HCT116 (cell line): ENCODE measurements at regions not wholly inside any gene's neighbourhood (a gene's known extent, or its start where the extent isn't known, plus 50 kb on each side); places are given as distances from the start of the nearest gene placed in this dataset.

Experiments used
- ATAC-seq: fragments of 200-7000 bp; cut with Tn5 transposase; 2 replicates; pipeline ENCODE4 v1.9.1; 2020; ENCODE audit warnings: mild to moderate bottlenecking, moderate library complexity
- BruUV-seq: library from RNA; stranded (reverse); fragments of 400-500 nt; replicated peaks from 2 replicates; lab custom pipeline; 2021; lab: Mats Ljungman, UMichigan
- CTCF ChIA-PET: fragments of 300-600 bp; sonication (Branson Sonifier 250); formaldehyde crosslinking; loops from one replicate; lab custom pipeline; 2021; ENCODE audit warnings: antibody characterized with exemption; lab: Charles Lee
- POLR2A ChIA-PET: fragments of 300-600, 350-600 bp; sonication (Branson Sonifier 250); formaldehyde crosslinking; loops from one replicate; lab custom pipeline; 2021; ENCODE audit warnings: antibody characterized with exemption; lab: Charles Lee
- RAD21 ChIA-PET, 2 experiments: fragments of 300-600 bp; sonication (Branson Sonifier 250); formaldehyde crosslinking; loops; one replicate each; lab custom pipeline; 2023; ENCODE audit warnings: low total read pairs in 2 of 2; ENCODE audit not compliant: uncharacterized antibody in 2 of 2, unreplicated experiment in 2 of 2, low non-redundant PET in 1 of 2; lab: Charles Lee
- DNase-seq: peaks from one replicate; pipeline ENCODE4 v3.0.0-alpha.2; 2010; ENCODE audit warnings: low read depth, low spot score
- H2AFZ ChIP-seq: fragments of 200-600 bp; shearing (Covaris generic), sonication (generic); 2 replicates; pipeline ENCODE4 v1.6.1; 2017; ENCODE audit warnings: low read depth, mixed run types, mixed read lengths, antibody characterized with exemption, low read length; ENCODE audit not compliant: poor library complexity, severe bottlenecking
- H3K27ac ChIP-seq: 2 replicates; pipeline ENCODE4 v1.5.1; 2012; ENCODE audit warnings: low read depth, low read length
- H3K27me3 ChIP-seq: fragments of 200-600 bp; sonication (generic); 2 replicates; pipeline ENCODE4 v1.6.1; 2016; ENCODE audit warnings: mixed run types, low read length, mixed read lengths; ENCODE audit not compliant: insufficient read depth
- H3K36me3 ChIP-seq, 2 experiments: fragments of 200-500 bp in 1 of 2; fragments of 200-600 bp in 1 of 2; sonication (Bioruptor generic) in 1 of 2; sonication (generic) in 1 of 2; 2 replicates each; pipeline versions ENCODE4 v1.5.1 to v1.6.1; 2014 to 2016; ENCODE audit warnings: low read length in 2 of 2, inconsistent platforms in 1 of 2, mixed read lengths in 1 of 2, mixed run types in 1 of 2; ENCODE audit not compliant: insufficient read depth in 2 of 2, control insufficient read depth in 1 of 2
- H3K4me1 ChIP-seq, 2 experiments: fragments of 200-600 bp in 1 of 2; sonication (generic) in 1 of 2; 2 replicates each; pipeline versions ENCODE4 v1.5.1 to v1.6.1; 2012 to 2017; ENCODE audit warnings: low read length in 2 of 2, inconsistent platforms in 1 of 2, mild to moderate bottlenecking in 1 of 2, mixed read lengths in 1 of 2, mixed run types in 1 of 2, moderate library complexity in 1 of 2; ENCODE audit not compliant: insufficient read depth in 2 of 2, control insufficient read depth in 1 of 2
- H3K4me2 ChIP-seq: fragments of 200-600 bp; sonication (generic); 2 replicates; pipeline ENCODE4 v1.6.1; 2017; ENCODE audit warnings: mixed run types, low read length, mixed read lengths
- H3K4me3 ChIP-seq, 2 experiments: fragments of 200-600 bp in 1 of 2; sonication (generic) in 1 of 2; replicated peaks in 1 of 2; 2 replicates each; pipeline ENCODE4 v1.5.1; 2011 to 2016; ENCODE audit warnings: low read length in 2 of 2, control low read depth in 1 of 2, low read depth in 1 of 2, mild to moderate bottlenecking in 1 of 2, mixed read lengths in 1 of 2, mixed run types in 1 of 2
- H3K79me2 ChIP-seq: fragments of 200-600 bp; sonication (generic); 2 replicates; pipeline ENCODE4 v1.6.1; 2017; ENCODE audit warnings: mild to moderate bottlenecking, mixed run types, low read length, moderate library complexity, mixed read lengths; ENCODE audit not compliant: insufficient read depth
- H3K9ac ChIP-seq: fragments of 200-600 bp; sonication (generic); 2 replicates; pipeline ENCODE4 v1.6.1; 2016; ENCODE audit warnings: low read length, mixed read lengths
- H3K9me2 ChIP-seq: fragments of 200-600 bp; sonication (generic), shearing (Covaris generic); 2 replicates; pipeline ENCODE4 v1.6.1; 2017; ENCODE audit warnings: mixed run types, mild to moderate bottlenecking, moderate library complexity; ENCODE audit not compliant: insufficient read depth
- H3K9me3 ChIP-seq, 2 experiments: fragments of 200-500 bp in 1 of 2; fragments of 200-600 bp in 1 of 2; sonication (Bioruptor generic) in 1 of 2; sonication (generic) in 1 of 2; 2 replicates each; pipeline ENCODE4 v1.6.1; 2014 to 2017; ENCODE audit warnings: low read length in 2 of 2, mixed read lengths in 2 of 2, inconsistent platforms in 1 of 2, low read depth in 1 of 2, mild to moderate bottlenecking in 1 of 2, mixed run types in 1 of 2, moderate library complexity in 1 of 2; ENCODE audit not compliant: control insufficient read depth in 1 of 2, insufficient read depth in 1 of 2
- H4K20me1 ChIP-seq: fragments of 200-600 bp; sonication (generic), shearing (Covaris generic); 2 replicates; pipeline ENCODE4 v1.6.1; 2017; ENCODE audit warnings: mixed run types, mild to moderate bottlenecking, moderate library complexity; ENCODE audit not compliant: insufficient read depth
- EGR1 ChIP-seq: IDR thresholded peaks from 2 replicates; pipeline ENCODE4 v1.6.1; 2012; ENCODE audit warnings: low read depth
- ELF1 ChIP-seq: IDR thresholded peaks from 2 replicates; pipeline ENCODE4 v1.6.1; 2012; ENCODE audit warnings: low read depth, borderline replicate concordance
- FOSL1 ChIP-seq: IDR thresholded peaks from 2 replicates; pipeline ENCODE4 v1.6.1; 2012; ENCODE audit warnings: low read depth
- JUND ChIP-seq: IDR thresholded peaks from 2 replicates; pipeline ENCODE4 v1.6.1; 2012
- POLR2A ChIP-seq: IDR thresholded peaks from 2 replicates; pipeline ENCODE4 v1.7.0; 2011; ENCODE audit warnings: borderline replicate concordance; ENCODE audit not compliant: insufficient read depth, insufficient read length; ENCODE audit errors: extremely low read depth
- POLR2AphosphoS5 ChIP-seq: IDR thresholded peaks from 2 replicates; pipeline ENCODE4 v1.6.1; 2011; ENCODE audit warnings: mild to moderate bottlenecking, low read depth, low read length, moderate library complexity
- RAD21 ChIP-seq: IDR thresholded peaks from 2 replicates; pipeline ENCODE4 v1.6.1; 2012; ENCODE audit warnings: low read depth, mild to moderate bottlenecking
- SIN3A ChIP-seq: IDR thresholded peaks from 2 replicates; pipeline ENCODE4 v1.6.1; 2012; ENCODE audit warnings: low read depth
- SRF ChIP-seq: IDR thresholded peaks from 2 replicates; pipeline ENCODE4 v1.6.1; 2012; ENCODE audit warnings: low read depth
- TCF7L2 ChIP-seq: IDR thresholded peaks from 2 replicates; pipeline ENCODE4 v1.7.0; 2011; ENCODE audit warnings: borderline replicate concordance, inconsistent platforms; ENCODE audit not compliant: insufficient read depth, insufficient read length; ENCODE audit errors: extremely low read depth
- YY1 ChIP-seq: IDR thresholded peaks from 2 replicates; pipeline ENCODE4 v1.6.1; 2011; ENCODE audit warnings: low read length, low read depth, moderate library complexity, mild to moderate bottlenecking; ENCODE audit not compliant: insufficient replicate concordance; ENCODE audit errors: extremely low read depth
- ZFX ChIP-seq: fragments of 450-650 bp; IDR thresholded peaks from 2 replicates; pipeline ENCODE4 v1.6.1; 2017
- ZNF274 ChIP-seq: fragments of 200-500 bp; sonication (Bioruptor generic); IDR thresholded peaks from 2 replicates; pipeline ENCODE4 v1.6.1; 2014; ENCODE audit warnings: mild to moderate bottlenecking, low read depth, low read length, inconsistent platforms
- intact Hi-C: fragments of 100-400 bp; cut with micrococcal nuclease; formaldehyde crosslinking; loops from 2 replicates; pipeline ENCODE4 v1.10.0; 2022
- TF ChIP-seq, protein P1 (sequence below): IDR thresholded peaks from 2 replicates; pipeline ENCODE4 v1.6.1; 2011; ENCODE audit warnings: mild to moderate bottlenecking, low read length, moderate library complexity; ENCODE audit not compliant: insufficient replicate concordance; ENCODE audit errors: extremely low read depth
- TF ChIP-seq, protein P2 (sequence below): IDR thresholded peaks from 2 replicates; pipeline ENCODE4 v1.6.1; 2012
- TF ChIP-seq, protein P3 (sequence below): IDR thresholded peaks from 2 replicates; pipeline ENCODE4 v1.6.1; 2012; ENCODE audit warnings: low read depth

DNA sequence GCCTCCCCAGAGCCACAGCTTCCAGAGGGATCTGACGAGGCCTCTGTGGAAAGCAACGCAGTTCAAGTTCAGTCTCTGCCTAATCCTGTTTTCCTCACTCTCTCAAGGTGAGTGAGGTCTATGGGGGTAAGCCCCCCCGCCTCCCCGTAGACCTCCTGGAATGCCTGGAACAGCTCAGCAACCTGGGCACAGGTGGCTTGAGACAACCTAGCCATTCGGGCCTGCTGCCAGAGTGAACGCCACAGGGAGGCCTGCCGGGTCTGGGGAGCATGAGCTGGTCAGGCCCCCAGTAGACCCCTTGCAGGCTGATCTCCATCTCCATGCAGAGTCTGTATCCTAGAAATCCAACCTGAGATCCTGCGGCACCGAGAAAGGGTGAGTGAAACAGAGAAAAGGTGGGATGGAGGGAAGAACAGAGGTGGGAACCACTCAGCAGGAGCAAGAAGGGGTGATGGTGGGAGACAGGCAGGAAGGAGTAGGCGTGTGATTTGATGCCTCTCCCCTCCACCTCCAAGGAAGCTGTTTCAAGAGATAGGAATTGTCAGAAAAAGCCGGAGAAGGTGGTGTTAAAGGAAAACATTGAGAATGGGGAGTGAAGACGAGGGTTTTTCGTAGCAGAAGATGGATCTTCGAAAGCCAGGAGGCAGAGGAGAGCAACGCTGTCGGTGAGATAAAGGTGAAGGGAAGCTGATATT is 123.1 kb upstream of the PRMT8 start:
- TF ChIP-seq SRF (no peak), EGR1 (no peak), JUND (no peak), SIN3A (no peak), TCF7L2 (no peak), POLR2AphosphoS5 (no peak), FOSL1 (no peak), ZFX (no peak), ELF1 (no peak), RAD21 (no peak), POLR2A (no peak), YY1 (no peak), ZNF274 (no peak)
- TF ChIP-seq, protein P1, sequence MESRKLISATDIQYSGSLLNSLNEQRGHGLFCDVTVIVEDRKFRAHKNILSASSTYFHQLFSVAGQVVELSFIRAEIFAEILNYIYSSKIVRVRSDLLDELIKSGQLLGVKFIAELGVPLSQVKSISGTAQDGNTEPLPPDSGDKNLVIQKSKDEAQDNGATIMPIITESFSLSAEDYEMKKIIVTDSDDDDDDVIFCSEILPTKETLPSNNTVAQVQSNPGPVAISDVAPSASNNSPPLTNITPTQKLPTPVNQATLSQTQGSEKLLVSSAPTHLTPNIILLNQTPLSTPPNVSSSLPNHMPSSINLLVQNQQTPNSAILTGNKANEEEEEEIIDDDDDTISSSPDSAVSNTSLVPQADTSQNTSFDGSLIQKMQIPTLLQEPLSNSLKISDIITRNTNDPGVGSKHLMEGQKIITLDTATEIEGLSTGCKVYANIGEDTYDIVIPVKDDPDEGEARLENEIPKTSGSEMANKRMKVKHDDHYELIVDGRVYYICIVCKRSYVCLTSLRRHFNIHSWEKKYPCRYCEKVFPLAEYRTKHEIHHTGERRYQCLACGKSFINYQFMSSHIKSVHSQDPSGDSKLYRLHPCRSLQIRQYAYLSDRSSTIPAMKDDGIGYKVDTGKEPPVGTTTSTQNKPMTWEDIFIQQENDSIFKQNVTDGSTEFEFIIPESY: no peak
- TF ChIP-seq, protein P2, sequence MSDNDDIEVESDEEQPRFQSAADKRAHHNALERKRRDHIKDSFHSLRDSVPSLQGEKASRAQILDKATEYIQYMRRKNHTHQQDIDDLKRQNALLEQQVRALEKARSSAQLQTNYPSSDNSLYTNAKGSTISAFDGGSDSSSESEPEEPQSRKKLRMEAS: no peak
- TF ChIP-seq, protein P3, sequence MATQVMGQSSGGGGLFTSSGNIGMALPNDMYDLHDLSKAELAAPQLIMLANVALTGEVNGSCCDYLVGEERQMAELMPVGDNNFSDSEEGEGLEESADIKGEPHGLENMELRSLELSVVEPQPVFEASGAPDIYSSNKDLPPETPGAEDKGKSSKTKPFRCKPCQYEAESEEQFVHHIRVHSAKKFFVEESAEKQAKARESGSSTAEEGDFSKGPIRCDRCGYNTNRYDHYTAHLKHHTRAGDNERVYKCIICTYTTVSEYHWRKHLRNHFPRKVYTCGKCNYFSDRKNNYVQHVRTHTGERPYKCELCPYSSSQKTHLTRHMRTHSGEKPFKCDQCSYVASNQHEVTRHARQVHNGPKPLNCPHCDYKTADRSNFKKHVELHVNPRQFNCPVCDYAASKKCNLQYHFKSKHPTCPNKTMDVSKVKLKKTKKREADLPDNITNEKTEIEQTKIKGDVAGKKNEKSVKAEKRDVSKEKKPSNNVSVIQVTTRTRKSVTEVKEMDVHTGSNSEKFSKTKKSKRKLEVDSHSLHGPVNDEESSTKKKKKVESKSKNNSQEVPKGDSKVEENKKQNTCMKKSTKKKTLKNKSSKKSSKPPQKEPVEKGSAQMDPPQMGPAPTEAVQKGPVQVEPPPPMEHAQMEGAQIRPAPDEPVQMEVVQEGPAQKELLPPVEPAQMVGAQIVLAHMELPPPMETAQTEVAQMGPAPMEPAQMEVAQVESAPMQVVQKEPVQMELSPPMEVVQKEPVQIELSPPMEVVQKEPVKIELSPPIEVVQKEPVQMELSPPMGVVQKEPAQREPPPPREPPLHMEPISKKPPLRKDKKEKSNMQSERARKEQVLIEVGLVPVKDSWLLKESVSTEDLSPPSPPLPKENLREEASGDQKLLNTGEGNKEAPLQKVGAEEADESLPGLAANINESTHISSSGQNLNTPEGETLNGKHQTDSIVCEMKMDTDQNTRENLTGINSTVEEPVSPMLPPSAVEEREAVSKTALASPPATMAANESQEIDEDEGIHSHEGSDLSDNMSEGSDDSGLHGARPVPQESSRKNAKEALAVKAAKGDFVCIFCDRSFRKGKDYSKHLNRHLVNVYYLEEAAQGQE: no peak
- Histone ChIP-seq H3K79me2 (no peaks in the 10 kb centered on the region), H2AFZ (no peak overlapping the region), H3K9ac (no peak overlapping the region), H3K27me3 (no peaks in the 10 kb centered on the region), H3K36me3 (no peaks in the 10 kb centered on the region), H4K20me1 (no peaks in the 10 kb centered on the region), H3K27ac (no peak overlapping the region), H3K9me2 (no peaks in the 10 kb centered on the region), H3K4me3 (no peak overlapping the region), H3K9me3 (no peaks in the 10 kb centered on the region), H3K4me2 (no peak overlapping the region), H3K4me1 (peaks cover 0 to 3% of the 10 kb centered on the region in 2 experiments; a peak in 1 of 4 replicates)
- DNase-seq: no peak
- ChIA-PET POLR2A (no interaction called here), RAD21 (no interaction called here), CTCF (no interaction called here)
- no TSS peak for BruUV-seq
- intact Hi-C loops: loop anchor here (2.0 kb wide), 1 partner anchor 67 kb away; no protein-coding TSS in a partner anchor
- no peak for ATAC-seq
